GM23338 (cell line): ENCODE measurements at regions not wholly inside any gene's neighbourhood (a gene's known extent, or its start where the extent isn't known, plus 50 kb on each side); places are given as distances from the start of the nearest gene placed in this dataset.

Experiments used
- CREB1 ChIP-seq: fragments of 250-450 bp; sonication (Bioruptor Pico); IDR thresholded peaks from 2 replicates; pipeline ENCODE4 v1.5.0; 2020; ENCODE audit warnings: low read depth, mild to moderate bottlenecking, moderate library complexity
- CTCF ChIP-seq, 2 experiments: fragments of 200-600 bp in 1 of 2; sonication (generic) in 1 of 2; conservative IDR thresholded peaks; 2 replicates each; pipeline versions ENCODE4 v1.5.1 to v1.6.1; 2016 to 2017; ENCODE audit warnings: antibody characterized with exemption in 2 of 2, low read depth in 2 of 2, mild to moderate bottlenecking in 2 of 2, moderate library complexity in 1 of 2
- EZH2 ChIP-seq: fragments of 200-600 bp; sonication (generic); IDR thresholded peaks from one replicate; pipeline ENCODE4 v1.8.0; 2017; ENCODE audit warnings: antibody characterized with exemption, mild to moderate bottlenecking, low read depth; ENCODE audit not compliant: unreplicated experiment
- EZH2phosphoT487 ChIP-seq: fragments of 200-600 bp; sonication (generic); IDR thresholded peaks from one replicate; pipeline ENCODE4 v1.8.1; 2018; ENCODE audit warnings: antibody characterized with exemption; ENCODE audit not compliant: unreplicated experiment
- JUNB ChIP-seq: IDR thresholded peaks from one replicate; pipeline ENCODE4 v1.6.1; 2016; ENCODE audit warnings: antibody characterized with exemption; ENCODE audit not compliant: unreplicated experiment
- NANOG ChIP-seq: IDR thresholded peaks from 2 replicates; pipeline ENCODE4 v1.6.1; 2016; ENCODE audit warnings: antibody characterized with exemption, borderline replicate concordance
- POLR2AphosphoS5 ChIP-seq: IDR thresholded peaks from 2 replicates; pipeline ENCODE4 v1.6.1; 2016; ENCODE audit warnings: antibody characterized with exemption, low read depth
- STAT1 ChIP-seq: IDR thresholded peaks from one replicate; pipeline ENCODE4 v1.6.1; 2016; ENCODE audit warnings: antibody characterized with exemption; ENCODE audit not compliant: unreplicated experiment
- ZNF114 ChIP-seq: fragments of 250-450 bp; sonication (Bioruptor Pico); IDR thresholded peaks from 2 replicates; pipeline ENCODE4 v1.5.0; 2020; ENCODE audit warnings: mild to moderate bottlenecking, moderate library complexity
- ZNF331 ChIP-seq: fragments of 250-450 bp; sonication (Bioruptor Pico); IDR thresholded peaks from 2 replicates; pipeline ENCODE4 v1.5.0; 2020; ENCODE audit warnings: low read depth, mild to moderate bottlenecking, moderate library complexity
- TF ChIP-seq, protein P1 (sequence below): IDR thresholded peaks from one replicate; pipeline ENCODE4 v1.6.1; 2018; ENCODE audit warnings: antibody characterized with exemption; ENCODE audit not compliant: unreplicated experiment
- TF ChIP-seq, protein P2 (sequence below): IDR thresholded peaks from 2 replicates; pipeline ENCODE4 v1.6.1; 2016; ENCODE audit warnings: antibody characterized with exemption

GRCh38 chrX:138484451-138484850 lies 227.1 kb downstream of the FGF13 start:
- TF ChIP-seq, protein P1, sequence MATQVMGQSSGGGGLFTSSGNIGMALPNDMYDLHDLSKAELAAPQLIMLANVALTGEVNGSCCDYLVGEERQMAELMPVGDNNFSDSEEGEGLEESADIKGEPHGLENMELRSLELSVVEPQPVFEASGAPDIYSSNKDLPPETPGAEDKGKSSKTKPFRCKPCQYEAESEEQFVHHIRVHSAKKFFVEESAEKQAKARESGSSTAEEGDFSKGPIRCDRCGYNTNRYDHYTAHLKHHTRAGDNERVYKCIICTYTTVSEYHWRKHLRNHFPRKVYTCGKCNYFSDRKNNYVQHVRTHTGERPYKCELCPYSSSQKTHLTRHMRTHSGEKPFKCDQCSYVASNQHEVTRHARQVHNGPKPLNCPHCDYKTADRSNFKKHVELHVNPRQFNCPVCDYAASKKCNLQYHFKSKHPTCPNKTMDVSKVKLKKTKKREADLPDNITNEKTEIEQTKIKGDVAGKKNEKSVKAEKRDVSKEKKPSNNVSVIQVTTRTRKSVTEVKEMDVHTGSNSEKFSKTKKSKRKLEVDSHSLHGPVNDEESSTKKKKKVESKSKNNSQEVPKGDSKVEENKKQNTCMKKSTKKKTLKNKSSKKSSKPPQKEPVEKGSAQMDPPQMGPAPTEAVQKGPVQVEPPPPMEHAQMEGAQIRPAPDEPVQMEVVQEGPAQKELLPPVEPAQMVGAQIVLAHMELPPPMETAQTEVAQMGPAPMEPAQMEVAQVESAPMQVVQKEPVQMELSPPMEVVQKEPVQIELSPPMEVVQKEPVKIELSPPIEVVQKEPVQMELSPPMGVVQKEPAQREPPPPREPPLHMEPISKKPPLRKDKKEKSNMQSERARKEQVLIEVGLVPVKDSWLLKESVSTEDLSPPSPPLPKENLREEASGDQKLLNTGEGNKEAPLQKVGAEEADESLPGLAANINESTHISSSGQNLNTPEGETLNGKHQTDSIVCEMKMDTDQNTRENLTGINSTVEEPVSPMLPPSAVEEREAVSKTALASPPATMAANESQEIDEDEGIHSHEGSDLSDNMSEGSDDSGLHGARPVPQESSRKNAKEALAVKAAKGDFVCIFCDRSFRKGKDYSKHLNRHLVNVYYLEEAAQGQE = no peak
- TF ChIP-seq CTCF (conservative IDR thresholded peaks at IDR 0.05; ENCODE audit: low read depth in 2 of 2) (no peak), EZH2 (no peak), CREB1 (CRISPR knock-in tag) (no peak), POLR2AphosphoS5 (no peak), EZH2phosphoT487 (no peak), NANOG (no peak), ZNF114 (CRISPR knock-in tag) (no peak), STAT1 (no peak), JUNB (no peak), ZNF331 (CRISPR knock-in tag) (no peak)
- TF ChIP-seq, protein P2, sequence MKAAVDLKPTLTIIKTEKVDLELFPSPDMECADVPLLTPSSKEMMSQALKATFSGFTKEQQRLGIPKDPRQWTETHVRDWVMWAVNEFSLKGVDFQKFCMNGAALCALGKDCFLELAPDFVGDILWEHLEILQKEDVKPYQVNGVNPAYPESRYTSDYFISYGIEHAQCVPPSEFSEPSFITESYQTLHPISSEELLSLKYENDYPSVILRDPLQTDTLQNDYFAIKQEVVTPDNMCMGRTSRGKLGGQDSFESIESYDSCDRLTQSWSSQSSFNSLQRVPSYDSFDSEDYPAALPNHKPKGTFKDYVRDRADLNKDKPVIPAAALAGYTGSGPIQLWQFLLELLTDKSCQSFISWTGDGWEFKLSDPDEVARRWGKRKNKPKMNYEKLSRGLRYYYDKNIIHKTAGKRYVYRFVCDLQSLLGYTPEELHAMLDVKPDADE = no peak
